ENCODE measurements at regions not wholly inside any gene's neighbourhood (a gene's known extent, or its start where the extent isn't known, plus 50 kb on each side); places are given as distances from the start of the nearest gene placed in this dataset.

- TF ChIP-seq CTCF (IDR thresholded peaks at IDR 0.05; ENCODE audit: low read depth, low read length, missing input control) (no peak), MAX (IDR thresholded peaks at IDR 0.05) (no peak), RXRA (IDR thresholded peaks at IDR 0.05) (no peak), JUND (IDR thresholded peaks at IDR 0.05) (no peak), ZBTB33 (IDR thresholded peaks at IDR 0.05) (no peak), HNF4A (conservative IDR thresholded peaks at IDR 0.05) (no peak), REST (IDR thresholded peaks at IDR 0.05) (no peak), SP1 (IDR thresholded peaks at IDR 0.05) (no peak), GABPA (IDR thresholded peaks at IDR 0.05 in 1 of 2, conservative IDR thresholded peaks at IDR 0.05 in 1 of 2) (no peak), NR2F2 (IDR thresholded peaks at IDR 0.05) (no peak), ATF3 (IDR thresholded peaks at IDR 0.05) (no peak), YY1 (IDR thresholded peaks at IDR 0.05) (no peak), RAD21 (IDR thresholded peaks at IDR 0.05) (no peak)
These were observed 505.3 kb upstream of the PPP2R3A start for GRCh38 chr3:135460273-135460672.

Measured in liver (tissue), 3 donors.